GM12878 (cell line): ENCODE measurements at regions not wholly inside any gene's neighbourhood (a gene's known extent, or its start where the extent isn't known, plus 50 kb on each side); places are given as distances from the start of the nearest gene placed in this dataset.

ENCODE experiments used
- ATAC-seq: fragments of 200-7000 bp; cut with Tn5 transposase; 3 replicates; pipeline ENCODE4 v1.9.1; 2020; ENCODE audit warnings: mild to moderate bottlenecking, moderate library complexity
- BruUV-seq: library from RNA; stranded (reverse); fragments of 400-500 nt; replicated peaks from 2 replicates; lab custom pipeline; 2021; lab: Mats Ljungman, UMichigan
- CTCF ChIA-PET: fragments of 300-600 bp; sonication (Branson Sonifier 250); formaldehyde crosslinking; extraction: SDS; loops from one replicate; lab custom pipeline; 2021; ENCODE audit warnings: inconsistent platforms; lab: Yijun Ruan, JAX
- POLR2A ChIA-PET: fragments of 350-600 bp; formaldehyde crosslinking; extraction: SDS; loops from one replicate; lab custom pipeline; 2021; ENCODE audit warnings: inconsistent platforms; lab: Charles Lee
- RAD21 ChIA-PET: fragments of 300-600 bp; sonication (Branson Sonifier 250); formaldehyde crosslinking; loops from one replicate; lab custom pipeline; 2023; ENCODE audit warnings: antibody characterized with exemption; ENCODE audit not compliant: unreplicated experiment; lab: Charles Lee
- SMC1A ChIA-PET: fragments of 300-600 bp; sonication (Branson Sonifier 250); formaldehyde crosslinking; loops from one replicate; lab custom pipeline; 2023; ENCODE audit not compliant: unreplicated experiment, uncharacterized antibody; lab: Charles Lee
- DNase-seq: peaks from one replicate; pipeline ENCODE4 v3.0.0-alpha.2; 2011; ENCODE audit warnings: low read depth, low spot score
- FAIRE-seq: peaks from 3 replicates; lab custom pipeline; 2011; peaks lifted over from hg19 to GRCh38; lab: Jason Lieb, UNC
- H2AFZ ChIP-seq: 2 replicates; pipeline ENCODE4 v1.6.0; 2011; ENCODE audit warnings: low read depth, low read length, control low read depth; ENCODE audit not compliant: control insufficient read depth
- H3K27ac ChIP-seq: 2 replicates; pipeline ENCODE4 v1.5.1; 2011; ENCODE audit warnings: control low read depth; ENCODE audit not compliant: control insufficient read depth, insufficient read depth
- H3K27me3 ChIP-seq, 2 experiments: replicated peaks in 1 of 2; 2 replicates each; pipeline versions ENCODE4 v1.6.0 to v1.6.1; 2011; ENCODE audit warnings: low read length in 1 of 2; ENCODE audit not compliant: control insufficient read depth in 2 of 2, insufficient read depth in 2 of 2
- H3K36me3 ChIP-seq, 2 experiments: 2 replicates each; pipeline ENCODE4 v1.5.1; 2011; ENCODE audit warnings: low read length in 1 of 2; ENCODE audit not compliant: control insufficient read depth in 2 of 2, insufficient read depth in 2 of 2
- H3K4me1 ChIP-seq: 2 replicates; pipeline ENCODE4 v1.6.1; 2011; ENCODE audit warnings: mild to moderate bottlenecking, low read length, moderate library complexity, mixed read lengths; ENCODE audit not compliant: control insufficient read depth, insufficient read depth
- H3K4me2 ChIP-seq: 2 replicates; pipeline ENCODE4 v1.6.0; 2011; ENCODE audit warnings: control low read depth; ENCODE audit not compliant: control insufficient read depth, insufficient read depth
- H3K4me3 ChIP-seq: fragments of 200-600 bp; sonication (generic); 2 replicates; pipeline ENCODE4 v1.5.1; 2016
- H3K79me2 ChIP-seq: 2 replicates; pipeline ENCODE4 v1.6.0; 2011; ENCODE audit warnings: low read length; ENCODE audit not compliant: control insufficient read depth, insufficient read depth
- H3K9ac ChIP-seq: 2 replicates; pipeline ENCODE4 v1.8.0; 2011; ENCODE audit warnings: low read length, control low read depth, mixed read lengths; ENCODE audit not compliant: control insufficient read depth, insufficient read depth
- H3K9me3 ChIP-seq: replicated peaks from 3 replicates; pipeline ENCODE4 v1.5.1; 2011; ENCODE audit warnings: mild to moderate bottlenecking, low read length; ENCODE audit not compliant: control insufficient read depth, insufficient read depth
- H4K20me1 ChIP-seq: 2 replicates; pipeline ENCODE4 v1.6.0; 2011; ENCODE audit not compliant: control insufficient read depth, insufficient read depth
- ATF3 ChIP-seq: IDR thresholded peaks from 2 replicates; pipeline ENCODE4 v1.6.1; 2011; ENCODE audit warnings: low read depth, mild to moderate bottlenecking, low read length, moderate library complexity, borderline replicate concordance; ENCODE audit errors: extremely low read depth
- CEBPZ ChIP-seq: fragments of 150-350 bp; IDR thresholded peaks from 2 replicates; pipeline ENCODE4 v1.6.1; 2016; ENCODE audit warnings: low read depth, low read length
- E2F8 ChIP-seq: fragments of 450-650 bp; IDR thresholded peaks from 2 replicates; pipeline ENCODE4 v1.6.1; 2018; ENCODE audit warnings: mild to moderate bottlenecking, low read depth, moderate library complexity; ENCODE audit not compliant: partially characterized antibody
- EP300 ChIP-seq, 2 experiments: fragments of 150-350 bp in 1 of 2; IDR thresholded peaks; 2 replicates each; pipeline ENCODE4 v1.6.1; 2011 to 2012; ENCODE audit warnings: low read depth in 2 of 2, low read length in 2 of 2, borderline replicate concordance in 1 of 2, improper control_type of control experiment in 1 of 2, inconsistent platforms in 1 of 2; ENCODE audit not compliant: control insufficient read depth in 1 of 2
- FOXM1 ChIP-seq: IDR thresholded peaks from 2 replicates; pipeline ENCODE4 v1.6.1; 2012; ENCODE audit warnings: low read depth, mild to moderate bottlenecking, inconsistent platforms, low read length, moderate library complexity
- IKZF1 ChIP-seq: fragments of 450-650 bp; conservative IDR thresholded peaks from 2 replicates; pipeline ENCODE4 v1.6.1; 2017; ENCODE audit warnings: antibody characterized with exemption, mild to moderate bottlenecking
- IKZF2 ChIP-seq, 2 experiments: fragments of 450-650 bp; IDR thresholded peaks; 2 replicates each; pipeline ENCODE4 v1.6.1; 2017; ENCODE audit warnings: mild to moderate bottlenecking in 2 of 2, moderate library complexity in 2 of 2
- KAT2A ChIP-seq: conservative IDR thresholded peaks from 2 replicates; pipeline ENCODE4 v1.6.1; 2011; ENCODE audit warnings: low read depth, low read length; ENCODE audit not compliant: control insufficient read depth
- MLLT1 ChIP-seq: fragments of 450-650 bp; IDR thresholded peaks from 2 replicates; pipeline ENCODE4 v1.6.1; 2016; ENCODE audit warnings: mild to moderate bottlenecking
- SMC3 ChIP-seq: IDR thresholded peaks from 2 replicates; pipeline ENCODE4 v1.6.1; 2011; ENCODE audit warnings: low read length, improper control_type of control experiment, borderline replicate concordance
- YY1 ChIP-seq: IDR thresholded peaks from 2 replicates; pipeline ENCODE4 v1.6.1; 2011; ENCODE audit warnings: low read depth, mild to moderate bottlenecking, low read length
- ZBED1 ChIP-seq: IDR thresholded peaks from 2 replicates; pipeline ENCODE4 v1.6.1; 2016; ENCODE audit warnings: borderline replicate concordance
- WGBS: methylation state at CpG from one replicate; pipeline ENCODE4 v1.1.6; 2016; ENCODE audit warnings: low lambda C conversion rate; ENCODE audit not compliant: insufficient replicate concordance, insufficient coverage; ENCODE audit errors: missing lambda C conversion rate; 5-methylcytosine and 5-hydroxymethylcytosine counted together
- in situ Hi-C: fragments of 300-500 bp; cut with MboI; formaldehyde crosslinking; loops from 9 replicates; pipeline ENCODE4 v1.14.3; 2018; ENCODE audit warnings: mixed read lengths
- intact Hi-C: fragments of 100-400 bp; cut with micrococcal nuclease; formaldehyde crosslinking; loops from one replicate; pipeline ENCODE4 v1.14.2; 2022; ENCODE audit not compliant: unreplicated experiment

GRCh38 chr2:176758426-176758825 is 454.2 kb upstream of the HNRNPA3 start:
- ChIA-PET CTCF (interaction anchor here (1.9 kb wide), 1 partner anchor 390 kb away, joined by 5 read pairs; no protein-coding TSS in a partner anchor), POLR2A (interaction anchor here (0.5 kb wide), 1 partner anchor 1310 kb away, joined by 3 read pairs; no protein-coding TSS in a partner anchor), RAD21 (no interaction called here), SMC1A (interaction anchor here (0.8 to 1.6 kb wide), 3 partner anchors 10 to 22 kb away, joined by 3 to 4 read pairs (median 4); no protein-coding TSS in a partner anchor)
- no peaks in the 10 kb centered on the region for H3K79me2 ChIP-seq
- H2AFZ ChIP-seq, result no peak overlapping the region
- no peaks in the 10 kb centered on the region for H3K36me3 ChIP-seq
- intact Hi-C loops (no loop called here), in situ Hi-C loops (no loop called here)
- H3K27me3 ChIP-seq, result no peaks in the 10 kb centered on the region
- no peak for ATAC-seq
- H3K9me3 ChIP-seq, result no peaks in the 10 kb centered on the region
- H3K27ac ChIP-seq, result no peak overlapping the region
- H3K9ac ChIP-seq, result no peak overlapping the region
- DNase-seq, result no peak
- no TSS peak for BruUV-seq
- WGBS, result 33% methylated on average over 3 of the region's 3 CpGs
- H4K20me1 ChIP-seq, result no peaks in the 10 kb centered on the region
- peaks cover under 1% of the 10 kb centered on the region; the same call in 1 of the 2 replicates for H3K4me1 ChIP-seq
- H3K4me2 ChIP-seq, result no peak overlapping the region
- FAIRE-seq, result no peak
- H3K4me3 ChIP-seq, result no peak overlapping the region
- TF ChIP-seq YY1, result no peak
- no peak for TF ChIP-seq KAT2A
- no peak for TF ChIP-seq EP300 (IDR thresholded peaks at IDR 0.05; ENCODE audit: borderline replicate concordance in 1 of 2, control insufficient read depth in 1 of 2, low read depth in 2 of 2, low read length in 2 of 2)
- no peak for TF ChIP-seq IKZF1
- no peak for TF ChIP-seq CEBPZ
- no peak for TF ChIP-seq FOXM1
- no peak for TF ChIP-seq SMC3
- TF ChIP-seq IKZF2 (IDR thresholded peaks at IDR 0.05), result no peak
- TF ChIP-seq ZBED1, result no peak
- TF ChIP-seq MLLT1, result no peak
- no peak for TF ChIP-seq ATF3
- no peak for TF ChIP-seq E2F8
